Esophagus squamous epithelium (tissue), 4 donors: ENCODE measurements at regions not wholly inside any gene's neighbourhood (a gene's known extent, or its start where the extent isn't known, plus 50 kb on each side); places are given as distances from the start of the nearest gene placed in this dataset.

ENCODE experiments used
- CTCF ChIP-seq, 6 experiments: fragments of 450-650 bp in 4 of 6; fragments of 200-600 bp in 2 of 6; sonication (generic) in 2 of 6; IDR thresholded peaks; one replicate each; pipeline ENCODE4 v1.5.1; 2016 to 2019; ENCODE audit warnings: antibody characterized with exemption in 6 of 6, mild to moderate bottlenecking in 4 of 6, moderate library complexity in 4 of 6
- POLR2A ChIP-seq, 4 donors: fragments of 450-650 bp; IDR thresholded peaks; one replicate each; pipeline ENCODE4 v1.6.1; 2017; ENCODE audit warnings: antibody characterized with exemption in 4 of 4, mild to moderate bottlenecking in 4 of 4, moderate library complexity in 3 of 4

- TF ChIP-seq CTCF (IDR thresholded peaks at IDR 0.05), result no peak
- TF ChIP-seq POLR2A (IDR thresholded peaks at IDR 0.05), result no peak
Observed at GRCh38 chr5:28217695-28218094, 1179.3 kb upstream of the CDH9 start.
